HG03565 (cell line): ENCODE measurements at regions not wholly inside any gene's neighbourhood (a gene's known extent, or its start where the extent isn't known, plus 50 kb on each side); places are given as distances from the start of the nearest gene placed in this dataset.

Experiments
- ATAC-seq: cut with Tn5 transposase; IDR thresholded peaks from one replicate; pipeline ENCODE4 v1.9.1; 2021; ENCODE audit warnings: mild to moderate bottlenecking, moderate library complexity; ENCODE audit not compliant: unreplicated experiment

GRCh38 chr7:130926001-130926691 lies 192.1 kb upstream of the KLF14 start:
- no peak for ATAC-seq

GRCh38 chr7:130927062-130927461 lies 193.1 kb upstream of the KLF14 start:
- ATAC-seq: no peak

GRCh38 chr7:130927564-130927963 lies 193.6 kb upstream of the KLF14 start:
- no peak for ATAC-seq

- ATAC-seq: no peak
These were observed 196.1 kb upstream of the KLF14 start for GRCh38 chr7:130929896-130930659.

- no peak for ATAC-seq
These were observed 196.7 kb upstream of the KLF14 start for GRCh38 chr7:130930681-130931080.

- ATAC-seq: no peak
These were observed 197.4 kb upstream of the KLF14 start for GRCh38 chr7:130931423-130931822.

- no peak for ATAC-seq
These were observed 198.1 kb upstream of the KLF14 start for GRCh38 chr7:130932088-130932487.

- ATAC-seq: no peak
These were observed 198.8 kb upstream of the KLF14 start for GRCh38 chr7:130932667-130933432.

GRCh38 chr7:130933919-130934318 lies 199.9 kb upstream of the KLF14 start:
- ATAC-seq: no peak

- no peak for ATAC-seq
These were observed 201.7 kb upstream of the KLF14 start for GRCh38 chr7:130935564-130936157.

- no peak for ATAC-seq
These were observed 202.4 kb upstream of the KLF14 start for GRCh38 chr7:130936202-130936931.

- no peak for ATAC-seq
These were observed 203.0 kb upstream of the KLF14 start for GRCh38 chr7:130937016-130937415.

- no peak for ATAC-seq
These were observed 203.8 kb upstream of the KLF14 start for GRCh38 chr7:130937830-130938229.

- ATAC-seq: no peak
These were observed 204.7 kb upstream of the KLF14 start for GRCh38 chr7:130938661-130939060.

GRCh38 chr7:130939321-130940095 lies 205.5 kb upstream of the KLF14 start:
- ATAC-seq: no peak

GRCh38 chr7:130940326-130940725 lies 206.3 kb upstream of the KLF14 start:
- ATAC-seq: no peak

- no peak for ATAC-seq
These were observed 206.9 kb upstream of the KLF14 start for GRCh38 chr7:130940907-130941306.

GRCh38 chr7:130941322-130942210 lies 207.6 kb upstream of the KLF14 start:
- ATAC-seq: no peak
